ENCODE measurements at regions not wholly inside any gene's neighbourhood (a gene's known extent, or its start where the extent isn't known, plus 50 kb on each side); places are given as distances from the start of the nearest gene placed in this dataset.

- TF ChIP-seq CTCF (IDR thresholded peaks at IDR 0.05; ENCODE audit: low read length): no peak
- no peak for TF ChIP-seq EZH2phosphoT487 (IDR thresholded peaks at IDR 0.05; ENCODE audit: low read length)
- TF ChIP-seq EZH2 (optimal IDR thresholded peaks at IDR 0.05; ENCODE audit: low read depth, low read length): no peak
- H2AFZ ChIP-seq (ENCODE audit: low read length): no peak overlapping the region
- H3K4me1 ChIP-seq (ENCODE audit: low read length): no peaks in the 10 kb centered on the region
- DNase-seq: no peak
- H3F3A ChIP-seq (ENCODE audit: insufficient read depth, low read length): no peaks in the 10 kb centered on the region
- no peak overlapping the region for H3K4me2 ChIP-seq (ENCODE audit: low read depth, low read length)
- H3K4me3 ChIP-seq (ENCODE audit: low read length): no peak overlapping the region
- H3K27ac ChIP-seq (ENCODE audit: low read length): no peak overlapping the region
- no peaks in the 10 kb centered on the region for H3K9me3 ChIP-seq (replicated peaks; ENCODE audit: insufficient read depth, low read length)
- H3K79me2 ChIP-seq (ENCODE audit: low read length): no peaks in the 10 kb centered on the region
- no peaks in the 10 kb centered on the region for H3K36me3 ChIP-seq (replicated peaks; ENCODE audit: insufficient read depth, low read length)
- no peaks in the 10 kb centered on the region for H3K9me2 ChIP-seq (replicated peaks; ENCODE audit: insufficient read depth, low read length)
- no peaks in the 10 kb centered on the region for H3K27me3 ChIP-seq (replicated peaks; ENCODE audit: insufficient read depth, low read length)
- H3K9ac ChIP-seq (ENCODE audit: low read length): no peak overlapping the region
- no peaks in the 10 kb centered on the region for H4K20me1 ChIP-seq (ENCODE audit: insufficient read depth, low read length)
These were observed 295.9 kb upstream of the LINC00305 start for GRCh38 chr18:64444819-64445218.

- TF ChIP-seq CTCF (IDR thresholded peaks at IDR 0.05; ENCODE audit: low read length): no peak
- no peak for TF ChIP-seq EZH2 (optimal IDR thresholded peaks at IDR 0.05; ENCODE audit: low read depth, low read length)
- TF ChIP-seq EZH2phosphoT487 (IDR thresholded peaks at IDR 0.05; ENCODE audit: low read length): no peak
- no peak for DNase-seq
- H3F3A ChIP-seq (ENCODE audit: insufficient read depth, low read length): no peaks in the 10 kb centered on the region
- no peak overlapping the region for H3K27ac ChIP-seq (ENCODE audit: low read length)
- no peak overlapping the region for H3K4me3 ChIP-seq (ENCODE audit: low read length)
- H4K20me1 ChIP-seq (ENCODE audit: insufficient read depth, low read length): no peaks in the 10 kb centered on the region
- H3K36me3 ChIP-seq (replicated peaks; ENCODE audit: insufficient read depth, low read length): no peaks in the 10 kb centered on the region
- no peak overlapping the region for H3K4me2 ChIP-seq (ENCODE audit: low read depth, low read length)
- no peaks in the 10 kb centered on the region for H3K27me3 ChIP-seq (replicated peaks; ENCODE audit: insufficient read depth, low read length)
- no peak overlapping the region for H3K9ac ChIP-seq (ENCODE audit: low read length)
- no peaks in the 10 kb centered on the region for H3K4me1 ChIP-seq (ENCODE audit: low read length)
- H3K9me3 ChIP-seq (replicated peaks; ENCODE audit: insufficient read depth, low read length): no peaks in the 10 kb centered on the region
- no peaks in the 10 kb centered on the region for H3K9me2 ChIP-seq (replicated peaks; ENCODE audit: insufficient read depth, low read length)
- no peak overlapping the region for H2AFZ ChIP-seq (ENCODE audit: low read length)
- H3K79me2 ChIP-seq (ENCODE audit: low read length): no peaks in the 10 kb centered on the region
These were observed 289.3 kb upstream of the LINC00305 start for GRCh38 chr18:64438178-64438577.

GRCh38 chr18:64436111-64436510 is 287.2 kb upstream of the LINC00305 start:
- Histone ChIP-seq H3K79me2 (ENCODE audit: low read length) (no peaks in the 10 kb centered on the region), H3K36me3 (replicated peaks; ENCODE audit: insufficient read depth, low read length) (no peaks in the 10 kb centered on the region), H2AFZ (ENCODE audit: low read length) (no peak overlapping the region), H3K27ac (ENCODE audit: low read length) (no peak overlapping the region), H3K9me2 (replicated peaks; ENCODE audit: insufficient read depth, low read length) (no peaks in the 10 kb centered on the region), H3K9me3 (replicated peaks; ENCODE audit: insufficient read depth, low read length) (no peaks in the 10 kb centered on the region), H3K4me3 (ENCODE audit: low read length) (no peak overlapping the region), H3K27me3 (replicated peaks; ENCODE audit: insufficient read depth, low read length) (no peaks in the 10 kb centered on the region), H3K9ac (ENCODE audit: low read length) (no peak overlapping the region), H3F3A (ENCODE audit: insufficient read depth, low read length) (no peaks in the 10 kb centered on the region), H4K20me1 (ENCODE audit: insufficient read depth, low read length) (no peaks in the 10 kb centered on the region), H3K4me2 (ENCODE audit: low read depth, low read length) (no peak overlapping the region), H3K4me1 (ENCODE audit: low read length) (no peaks in the 10 kb centered on the region)
- TF ChIP-seq CTCF (IDR thresholded peaks at IDR 0.05; ENCODE audit: low read length) (no peak), EZH2phosphoT487 (IDR thresholded peaks at IDR 0.05; ENCODE audit: low read length) (no peak), EZH2 (optimal IDR thresholded peaks at IDR 0.05; ENCODE audit: low read depth, low read length) (no peak)
- DNase-seq: no peak

All from MM.1S (cell line).